CD4-positive, CD25-positive, alpha-beta regulatory T cell (primary cell): ENCODE measurements at regions not wholly inside any gene's neighbourhood (a gene's known extent, or its start where the extent isn't known, plus 50 kb on each side); places are given as distances from the start of the nearest gene placed in this dataset.

Experiments used
- ATAC-seq, 2 donors: fragments of 150-1000 bp; cut with Tn5 transposase; one replicate each; pipeline ENCODE4 v1.10.0; 2021; ENCODE audit warnings: low read depth in 2 of 2, moderate number of reproducible peaks in 2 of 2, moderate library complexity in 1 of 2
- DNase-seq, 3 donors: peaks; one replicate each; pipeline versions ENCODE4 v3.0.0 to v3.0.0-alpha.2; 2012 to 2022; ENCODE audit warnings: mixed read lengths in 1 of 3
- H3K27ac ChIP-seq: one replicate; pipeline ENCODE4 v1.7.0; 2013; ENCODE audit warnings: mild to moderate bottlenecking, low read length; ENCODE audit not compliant: insufficient read depth, poor library complexity, severe bottlenecking
- H3K27me3 ChIP-seq: one replicate; pipeline ENCODE4 v1.7.0; 2013; ENCODE audit warnings: low read length; ENCODE audit not compliant: control insufficient read depth, insufficient read depth
- H3K36me3 ChIP-seq: one replicate; pipeline ENCODE4 v1.7.0; 2013; ENCODE audit warnings: mild to moderate bottlenecking, low read length, moderate library complexity; ENCODE audit not compliant: control insufficient read depth, insufficient read depth
- H3K4me1 ChIP-seq: 2 replicates; pipeline ENCODE4 v1.7.0; 2013; ENCODE audit warnings: mild to moderate bottlenecking, low read length; ENCODE audit not compliant: insufficient read depth, control insufficient read depth, poor library complexity, severe bottlenecking
- H3K4me3 ChIP-seq: one replicate; pipeline ENCODE4 v1.7.0; 2013; ENCODE audit warnings: low read depth, mild to moderate bottlenecking, low read length, moderate library complexity
- H3K9me3 ChIP-seq, 2 experiments: 1 replicate in 1 of 2; 2 replicates in 1 of 2; pipeline ENCODE4 v1.7.0; 2013; ENCODE audit warnings: low read length in 2 of 2, mild to moderate bottlenecking in 1 of 2, moderate library complexity in 1 of 2; ENCODE audit not compliant: control insufficient read depth in 2 of 2
- H3K27ac Mint-ChIP-seq, 3 donors: one replicate each; pipeline ENCODE4 v1.8.0; 2020 to 2022; ENCODE audit warnings: mild to moderate bottlenecking in 3 of 3, mixed read lengths in 3 of 3, moderate library complexity in 2 of 3
- H3K27me3 Mint-ChIP-seq: one replicate; pipeline ENCODE4 v1.8.0; 2022; ENCODE audit warnings: mild to moderate bottlenecking, mixed read lengths
- H3K36me3 Mint-ChIP-seq: one replicate; pipeline ENCODE4 v1.8.0; 2020; ENCODE audit warnings: mixed read lengths
- H3K4me1 Mint-ChIP-seq, 4 donors: one replicate each; pipeline ENCODE4 v1.8.0; 2020 to 2022; ENCODE audit warnings: mixed read lengths in 4 of 4, mild to moderate bottlenecking in 1 of 4
- H3K4me3 Mint-ChIP-seq, 4 donors: one replicate each; pipeline ENCODE4 v1.8.0; 2020 to 2022; ENCODE audit warnings: mild to moderate bottlenecking in 4 of 4, mixed read lengths in 4 of 4, moderate library complexity in 3 of 4
- H3K9me3 Mint-ChIP-seq, 7 donors: one replicate each; pipeline ENCODE4 v1.8.0; 2020 to 2022; ENCODE audit warnings: mixed read lengths in 7 of 7, mild to moderate bottlenecking in 3 of 7, moderate library complexity in 2 of 7

DNA sequence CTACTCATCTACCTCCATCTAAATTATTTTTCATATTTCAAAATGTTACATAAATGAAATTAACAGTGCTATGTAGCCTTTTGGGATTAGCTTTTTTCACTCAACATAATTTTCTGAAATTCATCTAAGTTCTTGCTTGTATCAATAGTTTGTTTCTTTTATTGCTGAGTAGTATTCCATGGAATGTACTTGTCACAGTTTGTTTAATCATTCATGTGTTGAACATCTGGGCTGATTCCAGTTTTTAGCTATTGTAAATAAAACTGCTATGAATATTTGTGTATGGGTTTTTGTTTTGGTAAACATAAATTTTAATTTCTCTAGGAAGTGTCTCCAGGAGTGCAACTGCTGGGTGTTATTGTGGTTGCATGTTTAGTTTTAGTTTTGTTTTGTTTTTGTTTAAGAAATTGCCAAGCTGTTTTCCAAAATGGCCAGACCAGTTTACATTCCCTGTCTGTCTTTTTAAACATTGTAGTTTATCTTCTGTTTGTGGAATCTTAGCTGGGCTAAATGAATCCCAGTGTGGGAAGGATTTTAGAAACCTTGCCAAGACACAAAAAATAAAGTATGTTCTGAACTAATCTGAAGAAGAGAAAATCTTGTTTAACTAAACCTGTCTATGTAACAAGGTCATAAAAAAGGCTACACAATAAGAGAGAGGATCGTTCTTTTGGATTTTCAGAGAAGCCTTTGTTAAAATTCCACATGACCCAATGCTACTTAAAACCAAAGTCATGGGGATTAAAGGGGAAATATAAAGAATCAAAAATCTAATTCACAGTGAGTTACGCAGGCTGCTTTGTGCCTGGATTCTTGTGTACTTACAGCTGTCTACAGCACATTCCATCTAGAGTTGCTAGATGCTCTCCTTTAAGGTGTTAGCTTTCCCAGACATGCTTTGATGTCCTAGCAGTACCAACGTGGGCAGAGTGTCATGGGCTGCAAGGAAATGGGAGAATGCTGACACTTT is 129.2 kb upstream of the SUCLG2 start:
- no peak for ATAC-seq
- Histone ChIP-seq H3K36me3 (no peaks in the 10 kb centered on the region), H3K9me3 (no peaks in the 10 kb centered on the region), H3K27ac (no peak overlapping the region), H3K4me3 (no peak overlapping the region), H3K27me3 (no peaks in the 10 kb centered on the region), H3K4me1 (no peaks in the 10 kb centered on the region)
- DNase-seq = no peak
- no peaks in the 10 kb centered on the region for H3K27me3 Mint-ChIP-seq
- H3K4me3 Mint-ChIP-seq = no peak overlapping the region
- no peaks in the 10 kb centered on the region for H3K4me1 Mint-ChIP-seq
- peaks cover 10% of the 10 kb centered on the region for H3K36me3 Mint-ChIP-seq
- H3K9me3 Mint-ChIP-seq = peaks cover 0 to 18% (median 8%) of the 10 kb centered on the region in 7 donors
- no peak overlapping the region for H3K27ac Mint-ChIP-seq

DNA sequence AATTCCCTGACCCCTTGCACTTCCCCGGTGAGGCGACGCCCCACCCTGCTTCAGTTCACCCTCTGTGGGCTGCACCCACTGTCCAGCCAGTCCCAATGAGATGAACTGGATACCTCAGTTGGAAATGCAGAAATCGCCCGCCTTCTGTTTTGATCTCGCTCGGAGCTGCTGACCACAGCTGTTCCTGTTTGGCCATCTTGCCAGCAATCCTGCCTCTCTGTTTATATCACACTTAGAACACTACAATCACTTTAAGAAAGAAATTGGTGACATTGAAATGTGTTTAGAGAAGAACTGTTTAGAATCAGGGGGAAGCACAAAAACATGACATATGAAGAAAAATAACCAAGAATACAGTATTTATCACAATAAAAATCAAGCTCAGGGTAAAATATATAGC is 127.5 kb upstream of the SUCLG2 start:
- no peak for ATAC-seq
- Mint-ChIP-seq H3K9me3 (peaks cover 0 to 22% (median 8%) of the 10 kb centered on the region in 7 donors), H3K4me3 (no peak overlapping the region), H3K4me1 (no peaks in the 10 kb centered on the region), H3K36me3 (peaks cover 13% of the 10 kb centered on the region), H3K27me3 (no peaks in the 10 kb centered on the region), H3K27ac (no peak overlapping the region)
- Histone ChIP-seq H3K36me3 (no peaks in the 10 kb centered on the region), H3K9me3 (peaks cover 0 to under 1% of the 10 kb centered on the region in 2 experiments), H3K4me1 (no peaks in the 10 kb centered on the region), H3K4me3 (no peak overlapping the region), H3K27ac (no peak overlapping the region), H3K27me3 (no peaks in the 10 kb centered on the region)
- no peak for DNase-seq

DNA sequence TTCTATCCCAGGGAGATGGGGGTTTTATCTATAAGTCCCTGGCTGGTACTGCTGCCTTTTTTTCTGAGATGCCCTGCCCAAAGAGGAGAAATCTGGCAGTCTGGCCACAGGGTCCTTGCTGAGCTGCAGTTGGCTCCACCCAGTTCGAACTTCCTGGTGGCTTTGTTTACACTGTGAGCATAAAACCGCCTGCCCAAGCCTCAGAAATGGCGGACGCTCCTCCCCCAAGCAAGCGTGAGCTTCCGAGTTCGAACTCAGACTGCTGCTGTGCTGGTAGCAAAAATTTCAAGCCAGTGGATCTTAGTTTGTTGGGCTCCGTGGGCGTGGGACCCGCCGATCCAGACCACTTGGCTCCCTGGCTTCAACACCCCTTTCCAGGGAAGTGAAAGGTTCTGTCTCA is 126.8 kb upstream of the SUCLG2 start:
- peaks cover under 1% of the 10 kb centered on the region for H3K27me3 Mint-ChIP-seq
- Histone ChIP-seq H3K4me1 (no peaks in the 10 kb centered on the region), H3K27me3 (no peaks in the 10 kb centered on the region), H3K4me3 (no peak overlapping the region), H3K9me3 (peaks cover 0 to 4% of the 10 kb centered on the region in 2 experiments), H3K36me3 (no peaks in the 10 kb centered on the region), H3K27ac (no peak overlapping the region)
- H3K4me3 Mint-ChIP-seq = no peak overlapping the region
- ATAC-seq = no peak
- H3K27ac Mint-ChIP-seq = no peak overlapping the region
- peaks cover 0 to 25% (median 11%) of the 10 kb centered on the region in 7 donors for H3K9me3 Mint-ChIP-seq
- no peaks in the 10 kb centered on the region for H3K4me1 Mint-ChIP-seq
- DNase-seq = no peak
- peaks cover 13% of the 10 kb centered on the region for H3K36me3 Mint-ChIP-seq

DNA sequence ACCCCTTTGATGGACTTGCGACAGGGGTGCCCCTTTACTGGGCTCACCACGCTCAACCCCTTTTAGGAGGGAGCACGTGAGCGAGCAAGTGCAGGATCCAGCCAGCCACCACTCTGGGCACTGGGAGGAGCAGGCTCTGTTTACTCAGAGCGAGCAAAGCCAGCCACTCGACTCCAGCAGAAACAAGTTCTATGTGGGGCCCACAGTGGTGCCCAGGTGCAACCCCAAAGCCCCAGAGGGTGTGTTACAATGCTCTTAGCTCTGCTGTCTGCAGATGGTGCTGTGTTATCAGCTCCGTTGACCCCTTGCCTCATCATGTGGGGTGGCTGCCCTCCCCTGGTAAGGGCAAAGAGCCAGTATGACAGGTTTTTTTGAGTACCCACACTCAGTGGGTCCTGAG is 120.3 kb upstream of the SUCLG2 start:
- no peak overlapping the region for H3K27ac Mint-ChIP-seq
- peaks cover 0 to 15% (median 7%) of the 10 kb centered on the region in 7 donors for H3K9me3 Mint-ChIP-seq
- H3K36me3 ChIP-seq = no peaks in the 10 kb centered on the region
- peaks cover 0 to 4% of the 10 kb centered on the region in 2 experiments for H3K9me3 ChIP-seq
- H3K4me3 Mint-ChIP-seq = no peak overlapping the region
- peaks cover 0 to 2% (median 0%) of the 10 kb centered on the region in 4 donors for H3K4me1 Mint-ChIP-seq
- peaks cover 8% of the 10 kb centered on the region for H3K36me3 Mint-ChIP-seq
- no peak overlapping the region for H3K4me3 ChIP-seq
- ATAC-seq (no peak), DNase-seq (no peak)
- H3K4me1 ChIP-seq = no peaks in the 10 kb centered on the region
- peaks cover 4% of the 10 kb centered on the region for H3K27me3 Mint-ChIP-seq
- no peak overlapping the region for H3K27ac ChIP-seq
- H3K27me3 ChIP-seq = no peaks in the 10 kb centered on the region

DNA sequence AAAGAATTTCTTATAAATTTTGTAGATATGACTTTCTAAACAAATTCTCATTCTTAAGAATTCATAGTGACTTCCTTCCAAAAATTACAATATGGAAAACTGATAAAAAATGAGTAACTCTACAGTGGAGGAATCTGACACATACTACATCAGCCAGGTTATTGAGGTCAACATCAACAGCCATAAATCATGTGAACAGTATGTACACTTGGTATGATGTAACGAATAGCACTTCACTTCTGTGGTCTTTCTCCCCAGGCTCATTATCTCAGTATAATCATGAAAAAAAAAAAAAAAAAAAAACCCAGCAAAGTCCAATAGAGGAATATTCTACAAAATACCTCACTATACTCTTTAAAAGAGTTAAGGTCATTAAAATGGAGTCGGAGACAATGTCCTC is 111.2 kb upstream of the SUCLG2 start:
- H3K4me1 ChIP-seq = no peaks in the 10 kb centered on the region
- H3K4me3 Mint-ChIP-seq = no peak overlapping the region
- peaks cover 10% of the 10 kb centered on the region for H3K36me3 Mint-ChIP-seq
- H3K9me3 ChIP-seq = peaks cover 1 to 5% of the 10 kb centered on the region in 2 experiments
- DNase-seq (no peak), ATAC-seq (no peak)
- H3K4me1 Mint-ChIP-seq = peaks cover 0 to 3% (median 0%) of the 10 kb centered on the region in 4 donors
- no peak overlapping the region for H3K27ac ChIP-seq
- H3K36me3 ChIP-seq = no peaks in the 10 kb centered on the region
- H3K27ac Mint-ChIP-seq = no peak overlapping the region
- peaks cover 4% of the 10 kb centered on the region for H3K27me3 Mint-ChIP-seq
- no peak overlapping the region for H3K4me3 ChIP-seq
- no peaks in the 10 kb centered on the region for H3K27me3 ChIP-seq
- peaks cover 8 to 39% (median 13%) of the 10 kb centered on the region in 7 donors for H3K9me3 Mint-ChIP-seq

- Mint-ChIP-seq H3K9me3 (peaks cover 0 to 20% (median 4%) of the 10 kb centered on the region in 7 donors), H3K27me3 (no peaks in the 10 kb centered on the region), H3K36me3 (peaks cover 8% of the 10 kb centered on the region), H3K4me1 (peaks cover 0 to 40% (median 14%) of the 10 kb centered on the region in 4 donors), H3K27ac (no peak overlapping the region), H3K4me3 (no peak overlapping the region)
- Histone ChIP-seq H3K27ac (no peak overlapping the region), H3K9me3 (peaks cover 0 to 5% of the 10 kb centered on the region in 2 experiments), H3K27me3 (no peaks in the 10 kb centered on the region), H3K4me1 (no peaks in the 10 kb centered on the region), H3K4me3 (no peak overlapping the region), H3K36me3 (no peaks in the 10 kb centered on the region)
- DNase-seq = no peak
- no peak for ATAC-seq
These were observed 90.9 kb upstream of the SUCLG2 start for GRCh38 chr3:67745296-67745695.

DNA sequence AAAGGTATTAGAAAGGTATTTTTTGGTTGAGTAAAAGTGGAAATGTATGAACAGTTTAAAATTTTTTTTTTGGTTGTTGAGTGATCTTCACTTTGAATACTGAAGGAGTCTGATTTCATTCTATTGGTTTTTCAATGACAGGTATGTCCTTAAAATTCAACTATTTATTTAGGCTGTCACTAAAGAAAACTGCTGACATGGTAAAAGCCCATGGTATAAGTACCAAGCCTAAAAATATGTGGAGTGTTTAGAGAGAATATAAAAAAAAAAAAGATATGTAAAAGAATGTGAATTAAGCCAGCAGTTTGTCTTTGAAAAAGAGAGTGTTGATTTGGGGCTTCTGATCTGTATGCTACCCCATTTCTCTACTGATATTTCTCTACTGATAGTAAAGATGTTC is 90.3 kb upstream of the SUCLG2 start:
- H3K27ac ChIP-seq = no peak overlapping the region
- H3K9me3 Mint-ChIP-seq = peaks cover 0 to 20% (median 4%) of the 10 kb centered on the region in 7 donors
- no peak overlapping the region for H3K4me3 Mint-ChIP-seq
- no peak overlapping the region for H3K27ac Mint-ChIP-seq
- H3K27me3 ChIP-seq = no peaks in the 10 kb centered on the region
- H3K4me3 ChIP-seq = no peak overlapping the region
- peaks cover 8% of the 10 kb centered on the region for H3K36me3 Mint-ChIP-seq
- H3K4me1 ChIP-seq = peaks cover 3% of the 10 kb centered on the region
- no peaks in the 10 kb centered on the region for H3K36me3 ChIP-seq
- no peak for DNase-seq
- H3K9me3 ChIP-seq = no peaks in the 10 kb centered on the region
- ATAC-seq = no peak
- H3K4me1 Mint-ChIP-seq = peaks cover under 1 to 46% (median 16%) of the 10 kb centered on the region in 4 donors
- H3K27me3 Mint-ChIP-seq = no peaks in the 10 kb centered on the region
